WTC11 (cell line): ENCODE measurements at regions not wholly inside any gene's neighbourhood (a gene's known extent, or its start where the extent isn't known, plus 50 kb on each side); places are given as distances from the start of the nearest gene placed in this dataset.

Source experiments
- CTCF ChIP-seq: fragments of 200-600 bp; IDR thresholded peaks from 2 replicates; pipeline ENCODE4 v1.8.0; 2022; ENCODE audit warnings: antibody characterized with exemption
- ELF4 ChIP-seq: sonication (generic); formaldehyde crosslinking; IDR thresholded peaks from 2 replicates; pipeline ENCODE4 v1.8.1; 2022; ENCODE audit warnings: low read depth, mild to moderate bottlenecking, moderate library complexity, missing genetic modification reagents
- USF1 ChIP-seq: sonication (generic); formaldehyde crosslinking; IDR thresholded peaks from 2 replicates; pipeline ENCODE4 v1.8.0; 2022; ENCODE audit warnings: mild to moderate bottlenecking, missing genetic modification reagents
- ZNF232 ChIP-seq: sonication (generic); formaldehyde crosslinking; IDR thresholded peaks from 2 replicates; pipeline ENCODE4 v1.8.0; 2022; ENCODE audit warnings: mild to moderate bottlenecking, missing genetic modification reagents

GRCh38 chr5:124880903-124881697, 134.7 kb upstream of the ZNF608 start:
- TF ChIP-seq CTCF (no peak), ZNF232 (CRISPR knock-in tag) (no peak), USF1 (CRISPR knock-in tag) (no peak), ELF4 (CRISPR knock-in tag) (no peak)
